CD4-positive, alpha-beta T cell treated with Interferon gamma for 1 hour (primary cell): ENCODE measurements at regions not wholly inside any gene's neighbourhood (a gene's known extent, or its start where the extent isn't known, plus 50 kb on each side); places are given as distances from the start of the nearest gene placed in this dataset.
"Not testable (repeated sequence)": the region's sequence is repeated elsewhere in the genome, so short reads cannot be mapped to it uniquely, and the experiment has no call there.

ENCODE experiments used
- DNase-seq: peaks from one replicate; pipeline ENCODE4 v3.0.0-alpha.2; 2020

- DNase-seq = not testable (repeated sequence)
Observed at GRCh38 chr10:42177793-42178689, 460.3 kb downstream of the ZNF33B start.

- no peak for DNase-seq
Observed at GRCh38 chr10:42177077-42177792, 461.1 kb downstream of the ZNF33B start.

GRCh38 chr10:42150428-42151061 is 487.8 kb downstream of the ZNF33B start:
- no peak for DNase-seq

- DNase-seq = no peak
Observed at GRCh38 chr10:42149722-42150427, 488.5 kb downstream of the ZNF33B start.

- DNase-seq = no peak
Observed at GRCh38 chr10:42149027-42149700, 489.2 kb downstream of the ZNF33B start.

- DNase-seq = not testable (repeated sequence)
Observed at GRCh38 chr10:42146165-42146564, 492.2 kb downstream of the ZNF33B start.

GRCh38 chr10:42138023-42138422 is 500.3 kb downstream of the ZNF33B start:
- not testable (repeated sequence) for DNase-seq

GRCh38 chr10:42113158-42113450 is 525.3 kb downstream of the ZNF33B start:
- no peak for DNase-seq

- DNase-seq = no peak
Observed at GRCh38 chr10:42112331-42113157, 525.8 kb downstream of the ZNF33B start.

- no peak for DNase-seq
Observed at GRCh38 chr10:42111661-42112330, 526.6 kb downstream of the ZNF33B start.

GRCh38 chr10:42111076-42111475 is 527.3 kb downstream of the ZNF33B start:
- DNase-seq = no peak
